GM18861 (cell line): ENCODE measurements at regions not wholly inside any gene's neighbourhood (a gene's known extent, or its start where the extent isn't known, plus 50 kb on each side); places are given as distances from the start of the nearest gene placed in this dataset.
"Not testable (repeated sequence)": the region's sequence is repeated elsewhere in the genome, so short reads cannot be mapped to it uniquely, and the experiment has no call there.

Source experiments
- ATAC-seq: cut with Tn5 transposase; IDR thresholded peaks from one replicate; pipeline ENCODE4 v1.9.1; 2021; ENCODE audit not compliant: unreplicated experiment

GRCh38 chr5:155684417-155684816 lies 642.5 kb upstream of the SGCD start:
- ATAC-seq, result no peak

GRCh38 chr5:155686131-155686530 lies 640.8 kb upstream of the SGCD start:
- no peak for ATAC-seq

- ATAC-seq, result no peak
Observed at GRCh38 chr5:155689406-155689805, 637.6 kb upstream of the SGCD start.

- no peak for ATAC-seq
Observed at GRCh38 chr5:155696362-155696761, 630.6 kb upstream of the SGCD start.

GRCh38 chr5:155697236-155697635 lies 629.7 kb upstream of the SGCD start:
- ATAC-seq, result no peak

- no peak for ATAC-seq
Observed at GRCh38 chr5:155699385-155699784, 627.6 kb upstream of the SGCD start.

GRCh38 chr5:155700333-155700732 lies 626.6 kb upstream of the SGCD start:
- no peak for ATAC-seq

- ATAC-seq, result no peak
Observed at GRCh38 chr5:155711882-155712281, 615.1 kb upstream of the SGCD start.

- not testable (repeated sequence) for ATAC-seq
Observed at GRCh38 chr5:155714435-155714834, 612.5 kb upstream of the SGCD start.

GRCh38 chr5:155726267-155726666 lies 600.7 kb upstream of the SGCD start:
- ATAC-seq, result no peak

GRCh38 chr5:155727512-155728145 lies 599.3 kb upstream of the SGCD start:
- ATAC-seq, result no peak

GRCh38 chr5:155728146-155728856 lies 598.7 kb upstream of the SGCD start:
- ATAC-seq, result no peak

- ATAC-seq, result no peak
Observed at GRCh38 chr5:155728857-155729683, 597.9 kb upstream of the SGCD start.

- ATAC-seq, result no peak
Observed at GRCh38 chr5:155729684-155730059, 597.3 kb upstream of the SGCD start.

GRCh38 chr5:155732587-155733376 lies 594.2 kb upstream of the SGCD start:
- ATAC-seq, result no peak

GRCh38 chr5:155733935-155734334 lies 593.0 kb upstream of the SGCD start:
- ATAC-seq, result no peak

GRCh38 chr5:155735388-155735787 lies 591.6 kb upstream of the SGCD start:
- ATAC-seq, result no peak

- no peak for ATAC-seq
Observed at GRCh38 chr5:155738616-155739015, 588.3 kb upstream of the SGCD start.

- no peak for ATAC-seq
Observed at GRCh38 chr5:155746367-155747038, 580.5 kb upstream of the SGCD start.

- no peak for ATAC-seq
Observed at GRCh38 chr5:155750101-155750500, 576.9 kb upstream of the SGCD start.

- no peak for ATAC-seq
Observed at GRCh38 chr5:155750571-155750970, 576.4 kb upstream of the SGCD start.
